Heart left ventricle (tissue), 13 donors: ENCODE measurements at regions not wholly inside any gene's neighbourhood (a gene's known extent, or its start where the extent isn't known, plus 50 kb on each side); places are given as distances from the start of the nearest gene placed in this dataset.

Experiments used
- POLR2A ChIP-seq, 2 donors: fragments of 450-650 bp; IDR thresholded peaks; one replicate each; pipeline ENCODE4 v1.6.1; 2017; ENCODE audit warnings: antibody characterized with exemption in 2 of 2, mild to moderate bottlenecking in 2 of 2, moderate library complexity in 2 of 2
- TF ChIP-seq, protein P1 (sequence below), 12 donors: fragments of 200-600 bp; sonication (generic) in 4 of 12; IDR thresholded peaks; one replicate each; pipeline versions ENCODE4 v1.5.0 to v1.8.0; 2018 to 2022; ENCODE audit warnings: antibody characterized with exemption in 12 of 12, mild to moderate bottlenecking in 5 of 12
- donor health status: ischemic (EF 13 %, LVEDD 7.1; RV severe dilation, severe dysfunction).
- donor health status: DM: no; HTN: yes; CAD: no.
- donor health status: DM: no; HTN: no; CAD: no.
- donor health status: ischemic (EF 25% LVEDD 6.9; RV normal size, moderate dysfunction).
- donor health status: ischemic (EF 25% LVEDD 5.7; RV mildly dilated, moderate dysfunction).
- donor health status: ischemic (EF 35%, LVEDD 5.7; RV mildly dilated, moderate dysfunction).
- donor health status: nonischemic (EF 11% LVEDD 7.7; RV severe dilation, severe dysfunction).
- donor health status: DM: yes; HTN: yes; CAD: no.
- donor health status: PGD.
- donor health status: ischemic (EF 29% LVEDD 5.4; RV normal size, mild dysfunction).
- donor health status: nonischemic (EF 23%, LVEDD 6.1; RV moderate dilation, normal function).

DNA sequence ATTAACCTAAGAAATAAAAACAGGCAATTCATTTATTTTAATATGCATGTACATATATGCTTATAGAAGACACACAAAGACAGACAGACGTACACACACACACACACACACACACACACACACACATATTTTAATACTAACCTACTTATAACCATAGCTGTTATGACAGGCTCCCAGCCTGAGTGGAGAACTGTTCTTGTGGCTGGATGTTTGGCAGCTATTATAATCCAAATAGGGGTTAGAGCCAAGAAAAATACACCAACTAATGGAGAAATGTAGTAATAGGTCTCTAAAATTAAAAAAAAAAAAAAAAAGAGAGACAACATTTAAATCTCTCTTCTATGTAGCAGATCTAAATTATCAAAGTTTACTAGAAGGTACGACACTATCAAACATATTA lies 91.8 kb downstream of the SLC41A2 start:
- TF ChIP-seq, protein P1, sequence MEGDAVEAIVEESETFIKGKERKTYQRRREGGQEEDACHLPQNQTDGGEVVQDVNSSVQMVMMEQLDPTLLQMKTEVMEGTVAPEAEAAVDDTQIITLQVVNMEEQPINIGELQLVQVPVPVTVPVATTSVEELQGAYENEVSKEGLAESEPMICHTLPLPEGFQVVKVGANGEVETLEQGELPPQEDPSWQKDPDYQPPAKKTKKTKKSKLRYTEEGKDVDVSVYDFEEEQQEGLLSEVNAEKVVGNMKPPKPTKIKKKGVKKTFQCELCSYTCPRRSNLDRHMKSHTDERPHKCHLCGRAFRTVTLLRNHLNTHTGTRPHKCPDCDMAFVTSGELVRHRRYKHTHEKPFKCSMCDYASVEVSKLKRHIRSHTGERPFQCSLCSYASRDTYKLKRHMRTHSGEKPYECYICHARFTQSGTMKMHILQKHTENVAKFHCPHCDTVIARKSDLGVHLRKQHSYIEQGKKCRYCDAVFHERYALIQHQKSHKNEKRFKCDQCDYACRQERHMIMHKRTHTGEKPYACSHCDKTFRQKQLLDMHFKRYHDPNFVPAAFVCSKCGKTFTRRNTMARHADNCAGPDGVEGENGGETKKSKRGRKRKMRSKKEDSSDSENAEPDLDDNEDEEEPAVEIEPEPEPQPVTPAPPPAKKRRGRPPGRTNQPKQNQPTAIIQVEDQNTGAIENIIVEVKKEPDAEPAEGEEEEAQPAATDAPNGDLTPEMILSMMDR (IDR thresholded peaks at IDR 0.05), result no peak
- TF ChIP-seq POLR2A (IDR thresholded peaks at IDR 0.05), result no peak
